ENCODE measurements at regions not wholly inside any gene's neighbourhood (a gene's known extent, or its start where the extent isn't known, plus 50 kb on each side); places are given as distances from the start of the nearest gene placed in this dataset.

- peaks cover 0 to 23% (median 11%) of the 10 kb centered on the region in 6 donors for H3K4me1 ChIP-seq
- no peaks in the 10 kb centered on the region for H3K36me3 ChIP-seq
- DNase-seq = no peak
- intact Hi-C loops (cut with DNase I; ENCODE audit: low total_unique reads) = no loop called here
- no peak overlapping the region for H3K27ac ChIP-seq
- H3K9me3 ChIP-seq = peaks cover 0 to 4% (median 0%) of the 10 kb centered on the region in 8 donors
- no peaks in the 10 kb centered on the region for H3K27me3 ChIP-seq (replicated peaks in 1 of 7)
- no peak overlapping the region for H3K4me3 ChIP-seq
- TF ChIP-seq POLR2AphosphoS5 (IDR thresholded peaks at IDR 0.05) = no peak
- TF ChIP-seq, protein P1, sequence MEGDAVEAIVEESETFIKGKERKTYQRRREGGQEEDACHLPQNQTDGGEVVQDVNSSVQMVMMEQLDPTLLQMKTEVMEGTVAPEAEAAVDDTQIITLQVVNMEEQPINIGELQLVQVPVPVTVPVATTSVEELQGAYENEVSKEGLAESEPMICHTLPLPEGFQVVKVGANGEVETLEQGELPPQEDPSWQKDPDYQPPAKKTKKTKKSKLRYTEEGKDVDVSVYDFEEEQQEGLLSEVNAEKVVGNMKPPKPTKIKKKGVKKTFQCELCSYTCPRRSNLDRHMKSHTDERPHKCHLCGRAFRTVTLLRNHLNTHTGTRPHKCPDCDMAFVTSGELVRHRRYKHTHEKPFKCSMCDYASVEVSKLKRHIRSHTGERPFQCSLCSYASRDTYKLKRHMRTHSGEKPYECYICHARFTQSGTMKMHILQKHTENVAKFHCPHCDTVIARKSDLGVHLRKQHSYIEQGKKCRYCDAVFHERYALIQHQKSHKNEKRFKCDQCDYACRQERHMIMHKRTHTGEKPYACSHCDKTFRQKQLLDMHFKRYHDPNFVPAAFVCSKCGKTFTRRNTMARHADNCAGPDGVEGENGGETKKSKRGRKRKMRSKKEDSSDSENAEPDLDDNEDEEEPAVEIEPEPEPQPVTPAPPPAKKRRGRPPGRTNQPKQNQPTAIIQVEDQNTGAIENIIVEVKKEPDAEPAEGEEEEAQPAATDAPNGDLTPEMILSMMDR (IDR thresholded peaks at IDR 0.05 in 8 of 11, conservative IDR thresholded peaks at IDR 0.05 in 3 of 11) = no peak
- TF ChIP-seq POLR2A (IDR thresholded peaks at IDR 0.05) = no peak
- 85 to 95% (median 94%) methylated on average over 4 of the region's 4 CpGs for WGBS, 5 donors
These were observed 481.4 kb downstream of the XYLT1 start for GRCh38 chr16:16989368-16989767.

DNA sequence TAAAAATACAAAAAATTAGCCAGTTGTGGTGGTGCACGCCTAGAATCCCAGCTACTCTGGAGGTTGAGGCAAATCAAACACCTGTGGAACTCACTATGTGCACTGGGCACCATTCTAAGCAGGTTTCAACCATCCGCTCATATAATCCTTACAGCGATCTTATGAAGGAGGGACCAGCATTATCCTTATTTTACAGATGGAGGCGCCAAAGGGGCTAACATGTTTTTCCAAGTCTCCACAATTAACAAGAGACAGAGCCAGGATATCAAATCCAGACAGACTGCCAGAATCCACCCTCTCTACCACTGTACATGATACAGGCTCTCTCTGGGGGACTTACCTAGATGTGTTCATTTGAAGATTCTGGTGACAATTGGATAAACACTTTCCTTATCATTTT lies 479.0 kb downstream of the XYLT1 start:
- intact Hi-C loops (cut with DNase I; ENCODE audit: low total_unique reads) = no loop called here
- no peak for TF ChIP-seq POLR2AphosphoS5 (IDR thresholded peaks at IDR 0.05)
- no peak for TF ChIP-seq POLR2A (IDR thresholded peaks at IDR 0.05)
- TF ChIP-seq, protein P1 (IDR thresholded peaks at IDR 0.05 in 8 of 11, conservative IDR thresholded peaks at IDR 0.05 in 3 of 11) = no peak
- DNase-seq = no peak
- no peaks in the 10 kb centered on the region for H3K9me3 ChIP-seq
- WGBS, 5 donors = 83 to 96% (median 93%) methylated on average over 4 of the region's 4 CpGs
- H3K27me3 ChIP-seq (replicated peaks in 1 of 7) = peaks cover 0 to 4% (median 0%) of the 10 kb centered on the region in 7 donors
- H3K27ac ChIP-seq = no peak overlapping the region
- H3K36me3 ChIP-seq = no peaks in the 10 kb centered on the region
- no peak overlapping the region for H3K4me3 ChIP-seq
- peaks cover 0 to 23% (median 11%) of the 10 kb centered on the region in 6 donors for H3K4me1 ChIP-seq

DNA sequence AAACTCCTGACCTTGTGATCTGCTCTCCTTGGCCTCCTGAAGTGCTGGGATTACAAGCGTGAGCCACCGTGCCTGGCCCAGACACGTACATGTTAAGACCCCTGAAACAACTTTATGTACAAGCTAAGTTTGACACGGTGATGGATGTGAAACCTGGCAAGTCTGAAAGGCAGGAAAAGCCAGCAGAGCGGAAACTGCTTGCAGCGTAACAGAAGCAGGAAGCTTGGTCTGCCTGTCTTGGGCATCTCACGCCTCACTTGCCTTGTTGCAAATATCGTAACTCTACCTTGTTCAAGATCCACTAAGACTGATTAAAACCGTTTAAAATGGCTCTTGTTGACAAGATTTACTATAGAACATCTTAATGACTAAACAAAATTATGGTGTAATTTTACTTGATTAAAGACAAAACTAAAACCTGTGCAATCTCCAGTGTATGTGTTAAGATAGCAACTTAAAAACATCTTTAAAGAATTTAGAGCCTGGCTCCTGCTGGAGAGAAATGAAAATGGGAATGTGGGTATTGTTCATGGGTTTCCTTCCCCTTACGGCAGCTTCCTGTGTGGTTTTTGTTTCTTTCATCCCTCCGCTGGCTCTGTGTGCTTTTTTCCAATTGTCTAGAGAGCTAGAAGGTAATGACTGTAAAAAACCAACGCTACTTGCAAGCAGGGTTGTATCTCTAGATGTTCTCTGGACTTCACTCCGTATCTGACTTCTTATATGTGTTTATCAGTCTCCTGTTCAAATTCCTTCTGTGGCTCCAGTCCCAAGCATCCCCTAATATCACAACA lies 477.6 kb downstream of the XYLT1 start:
- no peak for DNase-seq
- Histone ChIP-seq H3K4me1 (peaks cover 0 to 23% (median 11%) of the 10 kb centered on the region in 6 donors), H3K4me3 (no peak overlapping the region), H3K27ac (peak overlapping the region in 3 of 8 donors; percentile 9 to 30 (median 10)), H3K27me3 (replicated peaks in 1 of 7) (peaks cover 0 to 4% (median 0%) of the 10 kb centered on the region in 7 donors), H3K9me3 (no peaks in the 10 kb centered on the region), H3K36me3 (no peaks in the 10 kb centered on the region)
- TF ChIP-seq, protein P1 (IDR thresholded peaks at IDR 0.05 in 8 of 11, conservative IDR thresholded peaks at IDR 0.05 in 3 of 11) = no peak
- no peak for TF ChIP-seq POLR2A (IDR thresholded peaks at IDR 0.05)
- TF ChIP-seq POLR2AphosphoS5 (IDR thresholded peaks at IDR 0.05) = no peak
- intact Hi-C loops (cut with DNase I; ENCODE audit: low total_unique reads) = no loop called here
- 7 to 15% (median 9%) methylated on average over 13 of the region's 13 CpGs for WGBS, 5 donors

DNA sequence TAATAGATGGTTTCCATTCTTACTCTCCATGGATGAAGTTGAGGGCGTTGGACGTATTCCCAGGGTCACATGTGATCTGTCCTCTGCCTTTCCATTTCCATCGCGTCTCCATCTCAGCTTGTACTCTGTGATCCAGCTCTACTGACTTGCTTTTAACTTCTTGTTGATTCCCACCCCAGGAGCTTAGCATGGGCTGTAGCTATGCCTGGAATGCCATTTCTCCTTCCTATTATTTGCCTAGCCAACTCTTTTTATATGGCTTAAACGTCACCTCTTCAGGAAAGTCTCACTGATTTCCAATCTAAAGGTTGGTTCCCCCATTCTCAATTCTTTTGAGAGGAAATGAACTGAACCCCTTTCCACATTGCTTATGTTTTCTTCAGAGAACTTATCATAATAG lies 475.9 kb downstream of the XYLT1 start:
- intact Hi-C loops (cut with DNase I; ENCODE audit: low total_unique reads) = no loop called here
- H3K4me3 ChIP-seq = no peak overlapping the region
- H3K27ac ChIP-seq = no peak overlapping the region
- TF ChIP-seq POLR2A (IDR thresholded peaks at IDR 0.05) (no peak), POLR2AphosphoS5 (IDR thresholded peaks at IDR 0.05) (no peak)
- TF ChIP-seq, protein P1 (IDR thresholded peaks at IDR 0.05 in 8 of 11, conservative IDR thresholded peaks at IDR 0.05 in 3 of 11) = no peak
- H3K36me3 ChIP-seq = no peaks in the 10 kb centered on the region
- 81 to 96% (median 89%) methylated on average over 5 of the region's 5 CpGs for WGBS, 5 donors
- peaks cover 0 to 15% (median 11%) of the 10 kb centered on the region in 6 donors for H3K4me1 ChIP-seq
- peaks cover 0 to 4% (median 0%) of the 10 kb centered on the region in 7 donors for H3K27me3 ChIP-seq (replicated peaks in 1 of 7)
- no peaks in the 10 kb centered on the region for H3K9me3 ChIP-seq
- no peak for DNase-seq
